Erythroblast (primary cell): ENCODE measurements at regions not wholly inside any gene's neighbourhood (a gene's known extent, or its start where the extent isn't known, plus 50 kb on each side); places are given as distances from the start of the nearest gene placed in this dataset.

Experiments used
- GATA1 ChIP-seq: IDR thresholded peaks from 2 replicates; pipeline ENCODE4 v1.6.1; 2011; ENCODE audit warnings: low read depth, mild to moderate bottlenecking, control low read depth, low read length, moderate library complexity
- POLR2A ChIP-seq: IDR thresholded peaks from 2 replicates; pipeline ENCODE4 v1.6.1; 2011; ENCODE audit warnings: mild to moderate bottlenecking, low read length

DNA sequence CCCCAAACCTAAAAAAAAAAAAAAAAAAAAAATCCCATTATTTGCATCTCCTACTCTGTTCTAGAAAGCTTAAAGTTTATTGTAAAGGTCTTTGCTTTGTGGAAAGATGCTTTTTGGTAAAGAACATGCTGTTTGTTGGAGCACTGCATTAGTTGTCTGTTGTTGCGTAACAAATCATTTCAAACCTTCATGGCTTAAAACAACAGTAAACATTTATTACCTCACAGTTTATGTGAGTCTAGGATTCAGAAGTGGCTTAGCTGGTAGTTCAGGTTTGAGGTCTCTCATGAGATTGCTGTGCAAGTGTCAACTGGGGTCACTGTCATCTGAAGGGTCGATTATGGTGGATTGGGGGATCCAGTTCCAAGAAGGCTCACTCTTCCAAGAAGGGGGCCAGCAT, 155.2 kb upstream of the ZFP64 start:
- TF ChIP-seq POLR2A (no peak), GATA1 (no peak)
